ENCODE measurements at regions not wholly inside any gene's neighbourhood (a gene's known extent, or its start where the extent isn't known, plus 50 kb on each side); places are given as distances from the start of the nearest gene placed in this dataset.

- TF ChIP-seq ZNF274 (IDR thresholded peaks at IDR 0.05; ENCODE audit: low read depth, low read length) (no peak), YY1 (IDR thresholded peaks at IDR 0.05; ENCODE audit: insufficient read depth, insufficient read length) (no peak), SUZ12 (IDR thresholded peaks at IDR 0.05; ENCODE audit: extremely low read depth, insufficient read depth, insufficient read length) (no peak)
Observed at GRCh38 chr7:45417735-45418134, 156.4 kb upstream of the ADCY1 start.
